T-helper 9 cell (primary cell): ENCODE measurements at regions not wholly inside any gene's neighbourhood (a gene's known extent, or its start where the extent isn't known, plus 50 kb on each side); places are given as distances from the start of the nearest gene placed in this dataset.

Experiments used
- DNase-seq: peaks from one replicate; pipeline ENCODE4 v3.0.0-alpha.2; 2020

GRCh38 chr9:36764364-36765076 is 191.8 kb downstream of the MELK start:
- no peak for DNase-seq

DNA sequence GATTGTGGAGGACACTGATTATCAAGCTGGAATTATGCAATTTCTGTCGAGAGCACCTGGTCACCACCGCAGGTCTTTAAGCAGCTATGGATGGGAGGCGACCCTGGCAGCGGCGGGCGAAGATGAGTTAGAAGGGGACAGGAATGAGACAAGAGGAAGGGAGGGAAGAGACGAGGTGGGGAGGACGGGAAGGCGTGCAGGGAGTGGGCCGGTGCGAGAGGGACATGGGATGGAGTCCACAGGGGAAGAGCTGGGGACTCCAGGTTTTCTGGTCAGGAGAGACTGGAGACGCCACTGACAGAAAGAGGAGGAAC is 192.3 kb downstream of the MELK start:
- DNase-seq = no peak

- peak; percentile 80 for DNase-seq
Measured at GRCh38 chr9:36765468-36766341, 193.0 kb downstream of the MELK start.

DNA sequence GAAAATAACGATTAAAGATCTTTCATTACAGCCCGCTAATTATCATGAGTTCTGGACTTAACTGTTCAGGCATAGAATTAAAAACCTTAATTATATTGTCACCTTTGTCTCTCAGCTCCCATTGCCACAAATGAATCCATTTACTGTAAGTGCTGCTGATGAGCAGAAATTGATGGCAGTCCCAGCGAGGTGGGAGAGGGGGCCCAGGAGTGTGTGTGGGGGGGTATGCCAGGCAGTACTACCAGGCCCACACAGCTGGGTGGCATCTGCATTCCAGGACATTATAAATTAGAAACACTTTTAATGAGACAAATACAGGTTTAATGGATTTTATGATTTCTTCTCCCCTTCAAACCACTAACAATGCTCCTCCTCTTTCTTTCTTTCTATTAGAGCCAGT is 196.0 kb downstream of the MELK start:
- DNase-seq = no peak

DNA sequence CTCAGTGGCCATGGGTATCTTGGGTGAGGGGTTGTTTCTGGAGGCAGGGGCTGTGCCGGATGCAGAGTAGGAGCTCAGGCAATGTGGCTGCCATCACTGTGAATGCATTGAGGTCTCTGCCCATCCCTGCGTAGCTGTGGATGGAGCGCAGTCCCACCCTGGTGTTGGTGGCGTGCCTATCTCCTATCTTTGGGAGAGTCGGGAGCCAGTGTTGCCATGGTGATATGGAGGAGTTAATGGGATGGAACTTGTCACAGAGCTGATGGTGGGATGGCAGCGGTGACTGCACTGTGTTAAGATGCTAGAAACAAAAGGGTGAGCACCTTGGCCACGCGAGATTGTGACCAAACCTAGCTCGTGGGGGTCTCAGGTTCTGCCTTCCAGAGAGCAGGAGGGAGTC is 197.3 kb downstream of the MELK start:
- DNase-seq = no peak

DNA sequence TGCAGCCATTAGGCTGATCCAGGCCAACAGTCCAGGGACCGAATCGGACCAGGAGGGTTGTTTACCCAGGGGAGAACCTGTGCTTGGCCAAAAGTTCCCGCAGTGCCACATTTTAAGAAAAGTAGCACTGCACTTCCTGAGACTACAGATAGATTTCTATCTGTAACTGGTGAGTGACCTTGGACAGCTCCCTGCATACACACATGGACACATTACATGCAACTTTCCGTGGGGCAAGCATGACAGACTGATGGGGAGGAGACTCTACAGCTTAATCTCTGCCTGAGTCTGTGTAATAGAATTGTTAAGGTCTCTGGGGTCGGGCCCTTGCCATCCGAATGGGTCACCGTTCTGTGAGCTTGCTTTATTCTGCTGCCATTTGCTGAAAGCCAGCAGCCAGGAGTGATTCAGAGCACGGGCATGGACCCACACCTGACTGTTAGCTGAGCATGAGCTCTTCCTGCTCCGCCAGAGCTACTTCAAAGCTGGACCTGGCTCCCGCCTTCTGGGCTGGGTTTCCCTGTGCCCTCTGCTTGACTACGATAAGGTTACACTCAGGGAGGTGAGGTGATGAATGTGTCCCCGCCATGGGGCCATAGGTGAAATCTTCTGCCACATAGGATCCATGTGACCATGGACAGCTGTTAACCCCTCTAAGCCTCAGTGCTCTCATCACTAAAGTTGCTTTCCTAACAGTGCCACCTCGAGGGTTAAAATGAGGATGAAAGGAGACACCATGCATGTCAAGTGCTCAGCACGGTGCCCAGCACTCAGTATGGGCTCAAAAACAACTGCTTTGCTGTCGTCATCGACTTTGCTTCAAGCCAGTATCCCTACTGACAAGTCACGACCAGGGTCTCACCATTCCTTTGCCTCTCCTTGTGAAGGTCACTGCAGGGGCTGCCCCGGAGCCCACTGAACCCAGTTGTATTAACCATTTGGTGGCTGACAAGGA is 200.0 kb downstream of the MELK start:
- no peak for DNase-seq

GRCh38 chr9:36778682-36779081 is 206.0 kb downstream of the MELK start:
- no peak for DNase-seq

- DNase-seq = no peak
Measured at GRCh38 chr9:36779582-36779981, 206.9 kb downstream of the MELK start.

- no peak for DNase-seq
Measured at GRCh38 chr9:36780186-36780585, 207.5 kb downstream of the MELK start.

GRCh38 chr9:36781533-36781932 is 208.8 kb downstream of the MELK start:
- no peak for DNase-seq
